HG03280 (cell line): ENCODE measurements at regions not wholly inside any gene's neighbourhood (a gene's known extent, or its start where the extent isn't known, plus 50 kb on each side); places are given as distances from the start of the nearest gene placed in this dataset.

Source experiments
- ATAC-seq: cut with Tn5 transposase; IDR thresholded peaks from one replicate; pipeline ENCODE4 v1.9.1; 2021; ENCODE audit warnings: mild to moderate bottlenecking, moderate library complexity; ENCODE audit not compliant: unreplicated experiment

DNA sequence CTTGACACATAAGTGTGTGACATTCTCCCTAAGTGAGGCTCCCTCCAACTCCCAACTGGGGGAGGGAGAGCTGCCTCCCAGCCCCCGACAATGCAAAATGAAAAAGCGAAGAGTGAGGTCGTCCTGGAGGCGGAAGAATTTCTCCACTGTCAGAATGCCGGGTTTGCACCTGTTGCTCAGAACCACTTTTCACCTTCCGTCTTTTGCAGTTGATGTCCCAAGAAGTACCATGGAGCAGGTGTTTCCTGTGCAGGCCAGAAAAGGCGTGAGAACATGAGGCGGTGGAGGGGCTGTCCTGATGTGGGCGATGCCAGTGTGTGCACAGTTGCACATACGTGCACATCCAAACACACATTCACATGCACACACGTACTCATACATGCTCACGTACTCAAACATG lies 158.6 kb upstream of the AJAP1 start:
- ATAC-seq: no peak

DNA sequence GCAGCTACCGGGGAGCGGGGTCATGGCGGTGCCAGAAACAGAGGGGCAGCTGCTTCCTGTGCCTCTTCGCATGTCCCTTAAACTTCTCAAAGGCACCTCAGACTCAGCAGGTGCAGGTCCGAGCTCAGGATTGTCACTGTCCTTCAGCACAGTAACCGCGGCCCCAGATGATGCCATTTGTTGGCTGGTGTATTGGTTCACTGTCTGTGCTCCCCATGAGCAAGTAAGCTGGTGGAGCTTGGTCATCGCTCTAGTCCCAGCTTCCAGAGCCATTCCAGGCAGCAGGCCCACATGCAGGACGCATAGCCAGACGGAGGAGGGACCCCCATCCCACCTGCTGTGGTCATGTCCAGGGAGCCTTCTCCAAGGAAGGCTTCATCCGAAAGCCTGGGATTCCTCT lies 154.0 kb upstream of the AJAP1 start:
- no peak for ATAC-seq

- no peak for ATAC-seq
Measured at GRCh38 chr1:4506591-4506990, 147.8 kb upstream of the AJAP1 start.

DNA sequence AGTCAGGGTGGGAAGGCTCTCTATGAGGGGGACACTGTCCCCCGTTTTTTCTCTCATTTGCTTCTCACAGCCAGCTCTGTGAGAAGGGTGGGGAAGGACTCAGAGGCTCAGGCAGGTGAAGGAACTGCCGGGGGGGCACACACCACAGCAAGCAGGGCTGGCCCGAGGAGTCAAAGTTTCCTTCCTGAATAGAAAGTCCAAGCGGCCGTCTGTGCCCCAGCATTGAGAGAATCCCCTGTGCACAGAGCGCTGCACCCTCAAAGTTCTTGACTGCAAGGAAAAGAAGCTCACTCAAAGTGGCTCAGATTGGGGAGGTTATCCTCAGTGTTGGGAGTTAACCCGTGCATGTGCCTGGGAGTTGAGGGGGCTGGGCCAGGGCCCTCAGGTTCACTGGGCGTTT lies 145.2 kb upstream of the AJAP1 start:
- no peak for ATAC-seq

DNA sequence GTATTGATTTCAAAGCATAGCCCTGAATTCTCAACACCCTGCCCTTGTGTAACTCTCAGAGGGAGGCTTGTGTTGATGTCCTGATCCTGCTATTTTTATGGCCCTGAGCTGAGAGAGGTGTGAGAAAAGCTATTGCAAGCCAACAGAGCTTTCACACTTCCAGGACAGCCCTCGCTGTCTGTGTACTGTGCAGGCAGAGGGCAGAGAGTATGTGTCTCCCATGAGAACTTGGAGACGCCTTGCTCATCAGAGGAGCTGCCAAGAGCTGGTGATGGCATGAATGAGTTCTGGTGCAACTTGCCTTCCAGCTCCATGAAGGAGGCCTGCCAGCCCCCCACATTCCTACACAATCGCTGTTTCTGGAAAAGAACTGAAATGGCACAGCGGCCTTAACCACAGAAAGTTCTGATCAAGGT lies 144.1 kb upstream of the AJAP1 start:
- no peak for ATAC-seq

DNA sequence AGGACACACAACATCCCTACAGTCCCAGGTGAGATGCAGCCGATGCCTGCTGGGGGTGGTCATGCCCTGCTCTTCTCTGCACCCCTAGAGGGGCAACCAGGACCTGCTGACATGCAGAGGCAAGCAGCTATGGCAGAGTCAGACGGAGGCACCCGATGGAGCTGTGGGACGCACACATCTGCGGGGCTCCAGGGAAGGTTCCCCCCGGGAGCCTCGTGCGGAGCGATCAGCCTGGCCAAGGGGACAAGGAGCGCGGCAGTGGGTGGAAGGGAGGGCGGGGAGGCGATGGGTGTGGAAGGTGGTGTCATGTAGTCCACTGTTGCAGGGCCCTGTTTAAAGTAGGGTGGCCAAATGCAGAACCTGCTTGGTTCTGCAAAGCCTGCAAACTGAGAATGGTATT lies 143.0 kb upstream of the AJAP1 start:
- ATAC-seq: no peak

DNA sequence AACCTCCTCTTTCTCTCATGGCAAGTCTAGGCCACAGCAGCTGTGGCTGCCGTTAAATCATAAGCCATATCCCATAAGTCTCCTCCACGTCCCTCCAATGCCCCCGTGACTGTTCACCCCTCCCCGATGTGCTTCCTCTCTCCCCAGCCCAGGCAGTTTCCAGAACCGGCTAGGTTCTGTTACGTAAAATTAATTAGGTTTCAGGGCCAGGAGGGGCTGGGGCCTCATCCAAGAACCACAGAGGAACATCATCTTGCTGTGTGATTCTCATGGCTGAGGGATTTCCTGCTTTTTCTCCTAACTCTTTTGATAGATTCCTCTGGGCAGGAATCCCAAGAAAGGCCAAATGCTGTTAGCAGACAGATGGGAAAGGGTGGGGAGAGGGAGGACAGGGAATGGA lies 141.8 kb upstream of the AJAP1 start:
- ATAC-seq: no peak

- no peak for ATAC-seq
Measured at GRCh38 chr1:4513685-4514084, 140.7 kb upstream of the AJAP1 start.

DNA sequence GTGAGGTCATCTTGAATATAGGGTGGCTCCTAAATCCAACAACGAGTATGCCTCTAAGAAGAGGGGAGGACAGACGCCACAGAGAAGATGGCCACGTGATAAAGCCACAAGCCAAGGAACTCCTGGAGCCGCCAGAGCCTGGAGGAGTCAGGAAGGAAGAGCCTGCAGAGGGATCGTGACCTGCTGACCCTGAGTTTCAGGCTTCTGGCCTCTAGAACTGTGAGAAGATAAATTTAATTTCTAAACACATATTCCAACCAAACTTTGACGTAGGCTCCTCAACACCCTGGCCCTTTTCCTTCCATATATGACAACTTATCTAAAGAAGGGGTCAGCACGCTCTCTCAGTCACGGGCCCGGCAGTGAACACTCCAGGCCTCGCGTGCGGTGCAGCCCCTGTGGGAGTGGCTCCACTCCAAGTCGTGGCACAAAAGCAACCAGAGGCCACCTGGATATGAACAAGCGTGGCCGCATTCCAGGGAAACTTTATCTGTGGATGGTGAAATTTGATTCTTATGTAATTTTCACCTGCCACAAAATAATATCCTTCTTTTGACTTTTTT lies 138.6 kb upstream of the AJAP1 start:
- no peak for ATAC-seq

DNA sequence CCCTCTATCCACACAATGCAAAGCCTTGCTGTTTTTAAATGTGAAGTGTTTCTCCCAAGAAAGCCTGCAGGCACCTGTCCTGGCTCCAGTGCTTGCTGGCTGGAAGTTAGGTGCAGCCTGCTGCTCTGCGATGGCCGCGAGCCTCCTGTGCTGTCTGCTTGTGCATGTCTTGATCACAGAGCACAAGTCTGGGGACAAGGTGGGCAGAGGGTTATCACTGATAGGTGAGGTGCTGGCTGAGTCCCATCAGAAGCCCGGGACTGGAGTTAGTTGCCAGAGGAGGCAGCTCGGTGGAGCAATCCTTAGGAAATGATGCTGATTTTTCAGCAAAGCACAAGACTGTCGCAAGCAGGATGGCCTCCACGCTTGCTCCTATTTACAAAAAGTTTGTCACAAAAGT lies 137.8 kb upstream of the AJAP1 start:
- no peak for ATAC-seq

DNA sequence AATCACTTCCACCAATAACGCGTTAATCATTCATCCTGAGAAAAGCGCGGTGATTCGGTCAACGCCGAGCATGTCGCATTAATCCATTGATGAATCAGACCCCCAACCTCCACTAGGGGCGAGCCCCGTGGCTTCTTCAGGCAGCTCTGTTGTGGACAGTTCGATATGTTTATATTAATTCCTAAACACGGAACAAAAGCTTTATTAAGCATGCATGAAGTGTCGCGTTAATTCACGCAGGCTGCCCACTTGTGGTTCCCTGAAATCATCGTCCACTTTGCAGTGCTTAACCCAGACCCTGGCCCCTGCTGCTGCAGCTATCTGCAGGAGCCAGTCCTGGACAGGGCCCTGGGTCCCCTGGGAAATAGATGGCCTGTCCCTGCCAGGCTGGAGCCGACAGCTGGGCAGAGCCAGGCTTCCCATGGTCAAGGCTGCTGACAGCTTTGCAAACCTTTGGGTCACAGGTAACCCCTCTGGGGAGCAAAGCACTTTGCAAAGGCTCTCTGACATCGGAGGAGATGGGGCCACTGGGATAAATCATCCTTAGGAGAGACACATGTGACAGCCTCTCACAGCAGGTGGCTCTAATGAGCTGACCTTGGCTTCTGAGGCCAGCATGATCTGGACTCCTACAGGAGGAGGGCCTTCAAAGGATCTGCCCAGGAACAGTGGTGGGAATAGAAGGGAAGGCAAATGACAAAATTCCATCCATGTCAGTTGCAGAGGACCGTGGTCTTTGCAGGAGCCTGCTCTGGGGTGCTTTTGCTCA lies 137.0 kb upstream of the AJAP1 start:
- ATAC-seq: no peak

DNA sequence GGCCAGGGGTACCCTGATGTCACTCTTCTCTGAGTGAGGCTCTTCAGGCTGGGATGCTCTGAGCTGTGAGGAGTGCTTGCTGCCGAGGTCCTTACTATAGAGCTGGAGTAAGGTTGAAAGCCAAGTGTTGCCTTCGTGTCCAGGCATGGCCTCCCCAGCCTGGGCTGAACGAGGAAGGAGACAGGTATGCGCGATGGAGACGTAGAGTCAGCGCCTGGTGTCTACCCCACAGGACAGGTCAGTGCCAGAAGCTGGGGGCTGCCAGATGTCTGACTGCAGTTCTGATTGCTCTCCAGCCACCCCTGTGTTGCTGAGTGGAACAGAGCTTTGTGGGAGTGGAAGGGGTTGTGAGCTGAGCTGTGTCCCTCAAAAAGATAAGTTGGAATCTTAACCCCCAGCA lies 135.8 kb upstream of the AJAP1 start:
- ATAC-seq: no peak

DNA sequence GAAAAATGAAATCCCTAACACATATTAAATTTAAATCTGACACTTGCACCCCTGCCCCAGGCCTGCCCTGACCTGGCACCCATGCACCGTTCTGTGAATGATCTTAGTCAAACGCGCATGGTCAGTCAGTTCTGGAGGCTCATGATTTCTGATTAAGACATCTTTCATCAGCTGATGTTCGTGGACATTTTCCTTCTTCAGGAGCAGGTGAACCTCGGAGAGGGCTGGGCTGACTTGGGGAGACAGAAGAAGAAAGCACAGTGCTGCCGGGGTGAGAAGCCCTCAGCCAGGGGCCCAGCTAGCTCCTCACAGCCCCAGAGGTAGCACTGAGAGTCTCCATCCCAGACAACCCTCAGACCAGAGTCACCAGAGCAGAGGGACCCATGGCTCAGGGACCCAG lies 134.5 kb upstream of the AJAP1 start:
- no peak for ATAC-seq

DNA sequence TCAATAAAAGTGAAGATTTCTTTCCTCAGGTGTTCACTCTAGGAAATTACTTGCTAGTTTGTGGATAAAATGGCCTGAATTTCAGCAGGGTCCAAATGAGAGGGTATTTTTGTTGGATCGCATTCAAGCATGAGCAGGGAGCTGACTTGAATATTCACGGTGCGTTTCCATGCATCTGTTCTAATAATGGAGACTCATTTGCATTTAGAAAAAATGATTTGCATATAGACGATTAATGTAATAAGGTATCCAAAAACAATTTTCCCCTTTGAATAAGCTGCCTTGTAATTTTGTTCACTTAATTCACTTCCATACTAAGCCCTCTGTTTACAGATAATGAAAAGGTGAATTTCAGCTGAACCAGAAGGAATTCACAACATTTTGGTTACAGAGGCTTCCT lies 130.9 kb upstream of the AJAP1 start:
- ATAC-seq: no peak

- ATAC-seq: no peak
Measured at GRCh38 chr1:4526747-4527146, 127.7 kb upstream of the AJAP1 start.

GRCh38 chr1:4527819-4528218 lies 126.6 kb upstream of the AJAP1 start:
- ATAC-seq: no peak

- no peak for ATAC-seq
Measured at GRCh38 chr1:4528590-4528989, 125.8 kb upstream of the AJAP1 start.

- ATAC-seq: no peak
Measured at GRCh38 chr1:4529446-4530165, 124.8 kb upstream of the AJAP1 start.

GRCh38 chr1:4530166-4530785 lies 124.1 kb upstream of the AJAP1 start:
- no peak for ATAC-seq

DNA sequence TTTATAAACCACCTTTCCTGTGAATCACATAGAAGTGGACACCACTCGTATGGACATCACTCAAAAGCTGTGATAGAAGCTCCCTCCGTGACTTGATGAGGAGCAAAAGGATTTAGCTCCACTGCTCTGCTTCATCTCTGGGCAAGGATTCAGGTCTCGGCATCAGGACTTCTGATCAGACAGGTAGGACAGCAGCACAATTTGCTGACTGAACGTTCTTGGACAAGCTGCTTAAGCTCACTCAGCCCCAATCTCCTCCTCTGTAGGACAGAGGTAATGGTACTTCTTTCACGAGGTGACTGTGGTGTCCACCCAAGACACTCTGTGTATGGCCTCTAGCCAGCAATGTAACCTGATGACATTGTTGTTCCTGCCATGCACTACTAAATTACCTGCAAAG lies 122.6 kb upstream of the AJAP1 start:
- no peak for ATAC-seq

DNA sequence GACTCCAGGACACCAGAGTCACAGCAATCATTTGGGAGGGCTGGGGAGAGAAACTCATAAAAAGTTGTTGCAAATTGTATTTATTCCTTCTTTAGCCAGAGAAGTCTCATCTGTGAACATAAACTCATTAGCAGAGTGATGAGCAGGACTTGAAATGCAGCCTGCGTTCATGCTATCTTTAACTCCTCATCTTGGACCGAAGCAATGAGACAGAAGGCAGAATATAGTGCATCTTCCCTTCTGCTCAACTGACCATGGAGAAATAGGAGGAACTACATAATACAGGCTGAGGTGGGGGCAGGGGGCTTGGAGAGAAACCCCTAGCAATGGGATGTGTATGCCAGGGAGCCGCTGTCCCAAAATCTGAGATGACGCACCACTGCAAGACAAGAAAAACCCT lies 121.8 kb upstream of the AJAP1 start:
- ATAC-seq: no peak

- ATAC-seq: no peak
Measured at GRCh38 chr1:4546911-4547310, 107.5 kb upstream of the AJAP1 start.
